ENCODE measurements at regions not wholly inside any gene's neighbourhood (a gene's known extent, or its start where the extent isn't known, plus 50 kb on each side); places are given as distances from the start of the nearest gene placed in this dataset.

- TF ChIP-seq KDM5A (IDR thresholded peaks at IDR 0.05; ENCODE audit: low read length), result no peak
- TF ChIP-seq CTCF (IDR thresholded peaks at IDR 0.05; ENCODE audit: control extremely low read depth in 1 of 3, insufficient read depth in 1 of 3, low read depth in 1 of 3, low read length in 3 of 3), result no peak
- no peak for TF ChIP-seq POU5F1 (IDR thresholded peaks at IDR 0.05; ENCODE audit: low read depth, low read length)
- TF ChIP-seq POLR2A (IDR thresholded peaks at IDR 0.05; ENCODE audit: control extremely low read depth in 1 of 2, low read depth in 2 of 2, low read length in 2 of 2), result no peak
- no peak for TF ChIP-seq MAFK (IDR thresholded peaks at IDR 0.05; ENCODE audit: low read depth, low read length)
- TF ChIP-seq RNF2 (IDR thresholded peaks at IDR 0.05; ENCODE audit: borderline replicate concordance, low read depth, low read length, missing control alignments, poor library complexity, severe bottlenecking), result no peak
- no peak for TF ChIP-seq POLR2AphosphoS5 (IDR thresholded peaks at IDR 0.05; ENCODE audit: low read depth, low read length)
- TF ChIP-seq NRF1 (IDR thresholded peaks at IDR 0.05; ENCODE audit: low read depth, low read length), result no peak
- no peak for TF ChIP-seq EP300 (IDR thresholded peaks at IDR 0.05; ENCODE audit: borderline replicate concordance in 1 of 2, low read depth in 2 of 2, low read length in 2 of 2)
- no peak for TF ChIP-seq USF2 (IDR thresholded peaks at IDR 0.05; ENCODE audit: low read length)
- no peak for TF ChIP-seq SIRT6 (IDR thresholded peaks at IDR 0.05; ENCODE audit: low read length)
- TF ChIP-seq CHD2 (IDR thresholded peaks at IDR 0.05; ENCODE audit: low read length), result no peak
Observed at GRCh38 chr5:57042524-57042931, 90.6 kb upstream of the MIER3 start.
